D721Med (cell line): ENCODE measurements at regions not wholly inside any gene's neighbourhood (a gene's known extent, or its start where the extent isn't known, plus 50 kb on each side); places are given as distances from the start of the nearest gene placed in this dataset.
"Not testable (repeated sequence)": the region's sequence is repeated elsewhere in the genome, so short reads cannot be mapped to it uniquely, and the experiment has no call there.

Experiments
- DNase-seq: peaks from one replicate; pipeline ENCODE4 v3.0.0; 2011; ENCODE audit warnings: low spot score; ENCODE audit not compliant: insufficient read length
- FAIRE-seq: peaks from 2 replicates; lab custom pipeline; 2011; peaks lifted over from hg19 to GRCh38; lab: Jason Lieb, UNC
- CTCF ChIP-seq: IDR thresholded peaks from 2 replicates; pipeline ENCODE4 v1.5.1; 2012; ENCODE audit warnings: mild to moderate bottlenecking, control low read depth; ENCODE audit not compliant: insufficient read depth; ENCODE audit errors: missing control alignments

- DNase-seq, result no peak
- no peak for FAIRE-seq
Observed at GRCh38 chr4:189837471-189837870, 103.2 kb upstream of the FRG1 start.

GRCh38 chr4:189838821-189839497 lies 101.7 kb upstream of the FRG1 start:
- DNase-seq (no peak), FAIRE-seq (no peak)
- no peak for TF ChIP-seq CTCF

More at GRCh38 chr4:189837471-189837870, 103.2 kb upstream of the FRG1 start:
- no peak for TF ChIP-seq CTCF

GRCh38 chr4:189840356-189840755 lies 100.3 kb upstream of the FRG1 start:
- TF ChIP-seq CTCF, result no peak
- FAIRE-seq (no peak), DNase-seq (no peak)

- TF ChIP-seq CTCF, result no peak
- no peak for FAIRE-seq
- no peak for DNase-seq
Observed at GRCh38 chr4:189843413-189844009, 97.2 kb upstream of the FRG1 start.

- DNase-seq, result no peak
- FAIRE-seq, result no peak
Observed at GRCh38 chr4:189845145-189845846, 95.4 kb upstream of the FRG1 start.

GRCh38 chr4:189846094-189846493 lies 94.6 kb upstream of the FRG1 start:
- not testable (repeated sequence) for DNase-seq, FAIRE-seq

More at GRCh38 chr4:189845145-189845846, 95.4 kb upstream of the FRG1 start:
- no peak for TF ChIP-seq CTCF

- not testable (repeated sequence) for FAIRE-seq, DNase-seq
Observed at GRCh38 chr4:189846608-189847007, 94.1 kb upstream of the FRG1 start.

- not testable (repeated sequence) for DNase-seq, FAIRE-seq
Observed at GRCh38 chr4:189848672-189849071, 92.0 kb upstream of the FRG1 start.
